Smooth muscle cell (in vitro differentiated cells): ENCODE measurements at regions not wholly inside any gene's neighbourhood (a gene's known extent, or its start where the extent isn't known, plus 50 kb on each side); places are given as distances from the start of the nearest gene placed in this dataset.

Experiments used
- DNase-seq: peaks from one replicate; lab custom pipeline; 2025; ENCODE audit not compliant: unreplicated experiment; lab: John Stamatoyannopoulos, UW
- H2AFZ ChIP-seq: fragments of 200-600 bp; sonication (generic); 2 replicates; pipeline ENCODE4 v1.6.0; 2016; ENCODE audit warnings: antibody characterized with exemption, low read depth, mild to moderate bottlenecking
- H3F3A ChIP-seq: fragments of 200-600 bp; sonication (generic); 2 replicates; pipeline ENCODE4 v1.6.0; 2017; ENCODE audit warnings: antibody characterized with exemption, low read depth
- H3K27ac ChIP-seq: fragments of 200-600 bp; sonication (generic); 2 replicates; pipeline ENCODE4 v1.5.1; 2016; ENCODE audit warnings: low read depth, mild to moderate bottlenecking
- H3K27me3 ChIP-seq: fragments of 200-600 bp; sonication (generic); 2 replicates; pipeline ENCODE4 v1.6.1; 2016; ENCODE audit warnings: low read depth, mild to moderate bottlenecking
- H3K36me3 ChIP-seq: fragments of 200-600 bp; sonication (generic); 2 replicates; pipeline ENCODE4 v1.5.1; 2016; ENCODE audit warnings: low read depth
- H3K4me1 ChIP-seq: fragments of 200-600 bp; sonication (generic); 2 replicates; pipeline ENCODE4 v1.5.1; 2016; ENCODE audit warnings: low read depth
- H3K4me2 ChIP-seq: fragments of 200-600 bp; sonication (generic); 2 replicates; pipeline ENCODE4 v1.6.0; 2016; ENCODE audit warnings: mild to moderate bottlenecking
- H3K4me3 ChIP-seq: fragments of 200-600 bp; sonication (generic); 2 replicates; pipeline ENCODE4 v1.5.1; 2016; ENCODE audit warnings: mild to moderate bottlenecking
- H3K79me2 ChIP-seq: fragments of 200-600 bp; sonication (generic); 2 replicates; pipeline ENCODE4 v1.6.0; 2016; ENCODE audit warnings: low read depth, mild to moderate bottlenecking
- H3K9ac ChIP-seq: fragments of 200-600 bp; sonication (generic); 2 replicates; pipeline ENCODE4 v1.6.0; 2016; ENCODE audit warnings: low read depth
- H3K9me3 ChIP-seq: fragments of 200-600 bp; sonication (generic); replicated peaks from 2 replicates; pipeline ENCODE4 v1.5.1; 2016; ENCODE audit warnings: low read depth
- H4K20me1 ChIP-seq: fragments of 200-600 bp; sonication (generic); 2 replicates; pipeline ENCODE4 v1.6.0; 2016; ENCODE audit warnings: low read depth
- CTCF ChIP-seq: fragments of 200-600 bp; sonication (generic); IDR thresholded peaks from 2 replicates; pipeline ENCODE4 v1.5.1; 2017; ENCODE audit warnings: borderline replicate concordance, mild to moderate bottlenecking, antibody characterized with exemption; ENCODE audit not compliant: insufficient read depth, poor library complexity, severe bottlenecking
- WGBS: methylation state at CpG from one replicate; pipeline ENCODE4 v1.1.7; 2016; ENCODE audit warnings: low lambda C conversion rate; 5-methylcytosine and 5-hydroxymethylcytosine counted together

GRCh38 chr11:16606784-16607674 is 131.4 kb upstream of the C11orf58 start:
- peak overlapping the region; percentile 20 for H3K9ac ChIP-seq
- TF ChIP-seq CTCF, result no peak
- peaks cover 26% of the 10 kb centered on the region for H3K4me1 ChIP-seq
- H3K79me2 ChIP-seq, result peaks cover 57% of the 10 kb centered on the region
- no peak for DNase-seq
- H3K4me3 ChIP-seq, result peak overlapping the region; percentile 80
- H3K27me3 ChIP-seq, result peaks cover 5% of the 10 kb centered on the region
- peak overlapping the region; percentile 97 for H3K4me2 ChIP-seq
- H4K20me1 ChIP-seq, result no peaks in the 10 kb centered on the region
- H3K9me3 ChIP-seq, result no peaks in the 10 kb centered on the region
- H3K36me3 ChIP-seq, result no peaks in the 10 kb centered on the region
- H3F3A ChIP-seq, result peaks cover 7% of the 10 kb centered on the region
- H2AFZ ChIP-seq, result peak overlapping the region; percentile 98
- 1% methylated on average over 59 of the region's 81 CpGs for WGBS
- H3K27ac ChIP-seq, result peak overlapping the region; percentile 71

GRCh38 chr11:16605894-16606783 is 132.3 kb upstream of the C11orf58 start:
- Histone ChIP-seq H3K27me3 (peaks cover 1% of the 10 kb centered on the region), H3K4me3 (peak overlapping the region; percentile 80), H3K4me1 (peaks cover 19% of the 10 kb centered on the region), H3K36me3 (no peaks in the 10 kb centered on the region), H3K79me2 (peaks cover 64% of the 10 kb centered on the region), H2AFZ (peak overlapping the region; percentile 98), H3K9me3 (no peaks in the 10 kb centered on the region), H4K20me1 (no peaks in the 10 kb centered on the region), H3K27ac (peak overlapping the region; percentile 71), H3K9ac (peak overlapping the region; percentile 68), H3K4me2 (peak overlapping the region; percentile 97), H3F3A (peaks cover 7% of the 10 kb centered on the region)
- WGBS, result 1% methylated on average over 36 of the region's 36 CpGs
- TF ChIP-seq CTCF, result peak; percentile 96
- peak; percentile 73 for DNase-seq

- Histone ChIP-seq H3F3A (peaks cover 7% of the 10 kb centered on the region), H3K79me2 (peaks cover 64% of the 10 kb centered on the region), H3K27ac (peak overlapping the region; percentile 71), H3K4me2 (peak overlapping the region; percentile 97), H3K9me3 (no peaks in the 10 kb centered on the region), H3K4me3 (peak overlapping the region; percentile 80), H3K27me3 (no peaks in the 10 kb centered on the region), H3K36me3 (no peaks in the 10 kb centered on the region), H3K4me1 (peaks cover 14% of the 10 kb centered on the region), H3K9ac (peak overlapping the region; percentile 68), H2AFZ (peak overlapping the region; percentile 98), H4K20me1 (no peaks in the 10 kb centered on the region)
- WGBS, result 1% methylated on average over 29 of the region's 32 CpGs
- no peak for TF ChIP-seq CTCF
- no peak for DNase-seq
Observed at GRCh38 chr11:16605389-16605893, 133.0 kb upstream of the C11orf58 start.
